HG02970 (cell line): ENCODE measurements at regions not wholly inside any gene's neighbourhood (a gene's known extent, or its start where the extent isn't known, plus 50 kb on each side); places are given as distances from the start of the nearest gene placed in this dataset.
"Not testable (repeated sequence)": the region's sequence is repeated elsewhere in the genome, so short reads cannot be mapped to it uniquely, and the experiment has no call there.

ENCODE experiments used
- ATAC-seq: cut with Tn5 transposase; IDR thresholded peaks from one replicate; pipeline ENCODE4 v1.9.1; 2021; ENCODE audit warnings: mild to moderate bottlenecking, moderate library complexity, moderate number of reproducible peaks; ENCODE audit not compliant: unreplicated experiment, low FRiP score

DNA sequence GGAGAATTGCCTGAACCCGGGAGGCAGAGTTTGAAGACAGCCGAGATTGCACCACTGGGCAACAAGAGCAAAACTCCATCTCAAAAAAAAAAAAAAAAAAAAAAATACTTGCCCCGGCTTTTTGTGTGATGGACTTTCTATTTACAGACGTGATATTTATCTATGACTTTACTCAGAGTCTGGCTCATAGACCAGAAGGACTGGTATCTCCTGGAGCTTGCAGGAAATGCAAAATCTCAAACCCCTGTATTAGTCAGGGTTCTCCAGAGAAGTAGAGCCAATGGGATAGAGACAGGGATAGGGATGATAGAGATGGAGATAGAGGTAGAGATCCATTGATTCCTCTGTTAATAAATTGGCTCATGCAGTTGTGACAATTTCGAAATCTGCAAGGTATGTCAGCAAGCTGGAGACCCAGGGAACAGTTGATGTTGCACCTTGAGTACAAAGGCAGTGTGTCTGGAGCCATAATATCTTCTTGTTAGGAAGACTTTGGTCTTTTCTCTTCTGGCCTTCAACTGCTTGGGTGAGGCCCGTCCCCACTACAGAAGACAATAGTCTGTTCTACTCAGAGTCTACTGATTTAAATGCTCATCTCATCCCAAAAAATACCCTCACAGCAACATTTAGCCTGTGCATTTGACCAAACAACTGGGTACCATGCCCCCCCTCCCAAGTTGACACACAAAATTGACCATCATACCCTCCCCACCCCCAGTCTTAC lies 195.4 kb upstream of the MSX2 start:
- ATAC-seq, result no peak

DNA sequence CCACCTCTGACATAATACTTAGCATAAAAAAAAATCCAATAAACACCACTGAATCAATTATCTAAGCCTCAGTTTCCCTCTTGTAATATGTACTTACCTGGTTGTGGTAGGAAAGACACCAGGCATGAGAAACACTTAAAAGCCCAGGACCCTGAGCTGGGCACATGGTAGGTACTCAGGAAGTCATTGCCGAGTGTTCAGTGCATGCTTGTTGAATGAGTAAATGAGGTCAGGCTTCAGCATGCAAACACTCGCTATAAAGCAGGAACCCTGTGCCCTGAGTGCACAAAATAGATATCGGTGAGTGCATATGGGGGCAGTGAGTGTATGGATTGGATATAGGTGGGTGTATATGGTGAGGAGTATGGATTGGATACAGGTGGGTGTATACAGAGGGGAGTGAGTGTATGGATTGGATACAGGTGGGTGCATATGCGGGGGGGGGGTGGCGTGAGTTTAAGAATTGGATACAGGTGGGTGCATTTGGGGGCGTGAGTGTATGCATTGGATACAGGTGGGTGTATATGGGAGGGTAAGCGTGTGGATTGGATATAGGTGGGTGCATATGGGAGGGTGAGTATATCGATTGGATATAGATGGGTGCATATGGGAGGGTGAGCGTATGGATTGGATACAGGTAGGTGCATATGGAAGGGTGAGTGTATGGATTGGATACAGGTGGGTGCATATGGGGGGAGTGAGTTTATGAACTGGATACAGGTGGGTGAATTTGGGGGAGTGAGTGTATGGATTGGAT lies 194.3 kb upstream of the MSX2 start:
- no peak for ATAC-seq

DNA sequence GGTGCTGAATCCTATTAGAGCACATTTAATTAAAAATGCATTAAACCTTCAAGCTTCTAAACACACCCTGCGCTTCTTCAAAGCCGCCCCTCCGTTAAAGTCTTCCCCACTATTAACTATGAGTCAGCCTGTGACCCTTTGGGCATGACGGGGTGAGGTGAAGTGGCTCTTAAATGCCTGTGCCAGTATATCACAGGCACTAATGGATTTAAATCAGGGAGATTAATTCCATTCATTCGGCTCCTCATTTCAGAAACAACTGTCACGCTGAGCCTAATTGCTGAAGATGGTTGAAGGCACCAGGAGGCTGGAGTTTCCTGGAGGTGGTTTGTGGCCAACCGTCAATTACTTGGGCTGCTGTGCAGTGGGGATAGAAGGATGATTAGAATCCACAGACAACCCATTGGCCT lies 192.6 kb upstream of the MSX2 start:
- ATAC-seq, result no peak

DNA sequence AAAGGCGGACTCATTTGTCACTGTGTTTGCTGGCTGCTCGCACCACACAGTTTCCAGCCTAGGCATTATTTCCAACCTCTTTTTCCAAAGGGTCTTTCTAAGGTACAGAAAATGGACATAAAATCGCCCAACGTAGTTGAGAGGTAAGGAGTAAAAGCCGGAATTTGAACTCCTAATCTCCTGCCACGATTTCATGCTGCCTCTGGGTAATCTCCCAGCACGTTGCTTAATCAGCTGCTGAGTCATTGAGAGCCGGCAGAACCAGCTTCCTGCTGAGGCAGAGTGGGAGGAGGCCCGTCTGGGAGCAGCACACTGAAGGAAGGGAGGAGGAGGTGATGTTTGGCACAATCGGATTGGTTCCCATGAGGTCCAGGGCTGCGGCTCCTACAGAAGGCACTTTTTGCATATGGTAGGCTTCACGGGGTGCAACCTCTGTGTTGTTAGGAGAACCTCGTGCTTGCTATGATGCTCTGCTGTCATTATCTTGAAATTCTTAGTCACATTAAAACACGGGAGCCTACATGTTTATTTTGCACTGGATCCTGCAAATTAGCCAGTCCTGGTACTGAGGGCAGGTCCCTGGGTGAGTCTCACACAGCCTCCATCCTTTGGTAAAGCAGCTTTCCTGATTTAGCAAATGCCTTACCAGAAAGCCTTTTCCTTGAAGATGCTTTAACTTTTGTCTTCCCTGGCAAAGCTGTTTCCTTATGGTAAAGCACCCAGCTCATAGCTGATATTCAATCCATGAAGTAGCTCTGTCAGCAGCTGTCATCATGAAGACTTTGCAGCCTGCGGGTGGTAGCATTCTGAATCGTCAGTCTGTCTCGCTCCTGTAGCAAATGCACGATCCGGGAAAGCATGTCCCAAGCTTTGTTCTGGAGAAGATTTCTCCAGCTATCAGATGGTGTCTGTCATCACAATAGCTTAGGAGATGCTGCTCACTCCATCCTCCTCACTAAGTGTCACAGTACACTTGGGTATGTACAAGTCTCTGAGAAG lies 191.6 kb upstream of the MSX2 start:
- ATAC-seq, result no peak

DNA sequence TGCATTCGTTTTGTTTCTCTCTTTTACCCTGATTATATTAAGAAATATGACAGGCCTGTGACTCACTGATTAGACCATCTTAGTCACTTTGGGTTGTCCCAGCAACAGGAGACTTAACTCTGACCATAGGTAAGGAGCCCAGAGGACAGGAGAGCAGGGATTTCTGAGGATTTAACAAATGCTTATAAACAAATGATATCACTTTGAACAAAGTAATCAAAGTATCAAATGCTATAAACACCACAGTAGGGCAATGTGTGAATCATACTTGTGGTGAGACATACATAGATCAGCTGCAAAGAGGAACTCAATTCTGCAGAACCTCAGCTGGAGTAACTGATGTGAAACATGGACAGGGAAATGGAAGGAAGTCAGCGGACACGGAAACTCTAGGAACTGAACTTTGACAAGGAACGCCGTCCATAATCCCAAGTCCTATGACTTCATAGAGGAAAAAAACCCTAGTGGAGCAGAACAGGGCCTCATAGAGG lies 190.6 kb upstream of the MSX2 start:
- ATAC-seq, result no peak

DNA sequence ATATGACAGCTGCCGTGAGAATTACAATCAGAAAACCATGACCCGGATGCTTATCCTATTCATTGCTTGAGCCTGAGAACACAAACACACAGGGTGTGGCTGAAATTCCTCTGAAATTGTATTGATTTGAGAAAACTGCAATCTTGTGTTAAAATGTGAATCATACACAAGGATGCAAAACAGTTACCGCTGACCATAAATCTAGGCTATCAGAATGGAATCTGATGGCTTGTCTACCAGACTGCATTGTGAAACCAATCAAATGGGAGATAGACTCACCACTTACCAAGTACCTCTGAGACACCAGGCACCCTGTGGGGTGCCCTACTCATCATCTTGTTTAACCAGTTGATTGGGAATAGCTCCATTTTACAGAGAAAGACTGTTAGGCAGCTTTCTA lies 188.7 kb upstream of the MSX2 start:
- ATAC-seq, result no peak

DNA sequence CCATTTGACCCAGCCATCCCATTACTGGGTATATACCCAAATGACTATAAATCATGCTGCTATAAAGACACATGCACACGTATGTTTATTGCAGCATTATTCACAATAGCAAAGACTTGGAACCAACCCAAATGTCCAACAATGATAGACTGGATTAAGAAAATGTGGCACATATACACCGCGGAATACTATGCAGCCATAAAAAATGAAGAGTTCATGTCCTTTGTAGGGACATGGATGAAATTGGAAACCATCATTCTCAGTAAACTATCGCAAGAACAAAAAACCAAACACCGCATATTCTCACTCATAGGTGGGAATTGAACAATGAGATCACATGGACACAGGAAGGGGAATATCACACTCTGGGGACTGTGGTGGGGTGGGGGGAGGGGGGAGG lies 184.6 kb upstream of the MSX2 start:
- not testable (repeated sequence) for ATAC-seq

DNA sequence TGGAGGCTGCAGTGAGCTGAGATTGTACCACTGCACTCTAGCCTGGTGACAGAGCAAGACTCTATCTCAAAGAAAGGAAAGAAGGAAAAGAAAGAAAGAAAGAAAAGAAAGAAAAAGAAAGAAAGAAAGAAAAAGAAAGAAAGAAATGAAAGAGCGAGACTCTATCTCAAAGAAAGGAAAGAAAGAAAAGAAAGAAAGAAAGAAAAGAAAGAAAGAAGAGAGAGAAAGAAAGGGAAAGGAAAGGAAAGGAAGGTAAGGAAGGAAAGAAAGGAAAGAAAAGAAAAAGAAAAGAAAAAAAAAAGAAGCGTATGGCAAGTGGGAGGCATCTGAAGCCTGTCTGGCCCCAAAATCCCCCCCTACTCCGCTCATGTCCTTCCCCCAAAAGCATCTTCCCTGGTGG lies 182.3 kb upstream of the MSX2 start:
- no peak for ATAC-seq

DNA sequence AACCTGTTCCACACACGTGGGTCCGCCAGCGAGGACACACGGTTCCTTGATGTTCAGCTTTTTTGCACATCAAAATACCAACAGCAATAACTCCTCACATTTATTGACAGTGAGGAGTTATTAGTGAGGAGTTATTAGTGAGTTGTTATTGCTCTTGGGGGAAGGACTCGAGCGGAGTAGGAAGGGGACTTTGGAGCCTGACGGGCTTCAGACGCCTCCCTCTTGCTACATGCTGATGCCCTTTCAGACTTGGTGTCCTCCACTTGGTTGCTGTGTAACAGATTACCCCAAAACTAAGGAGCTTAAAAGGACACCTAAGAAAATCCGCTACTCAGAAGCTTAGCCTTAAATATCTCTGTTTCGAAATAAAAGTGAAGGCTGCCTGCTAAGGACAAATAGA lies 181.9 kb upstream of the MSX2 start:
- no peak for ATAC-seq

DNA sequence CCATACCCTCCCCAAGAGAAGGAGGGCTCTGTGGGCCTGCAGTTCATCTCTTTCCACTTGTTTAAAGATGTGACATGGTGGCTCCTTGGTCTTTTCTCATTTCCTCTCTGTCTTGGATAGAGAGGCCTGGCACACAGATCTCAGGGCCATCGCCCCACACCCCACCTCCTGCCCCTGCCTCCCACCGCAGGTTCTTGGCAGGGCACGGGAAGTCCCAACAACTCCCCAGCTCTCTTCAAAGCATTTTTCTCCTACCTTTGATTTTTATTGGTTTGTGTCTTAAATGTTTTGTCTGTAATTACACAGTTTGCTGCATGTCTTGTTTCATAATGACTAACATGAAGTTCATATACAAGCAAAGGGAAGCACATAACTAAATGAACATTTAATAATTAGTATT lies 178.5 kb upstream of the MSX2 start:
- ATAC-seq, result no peak

DNA sequence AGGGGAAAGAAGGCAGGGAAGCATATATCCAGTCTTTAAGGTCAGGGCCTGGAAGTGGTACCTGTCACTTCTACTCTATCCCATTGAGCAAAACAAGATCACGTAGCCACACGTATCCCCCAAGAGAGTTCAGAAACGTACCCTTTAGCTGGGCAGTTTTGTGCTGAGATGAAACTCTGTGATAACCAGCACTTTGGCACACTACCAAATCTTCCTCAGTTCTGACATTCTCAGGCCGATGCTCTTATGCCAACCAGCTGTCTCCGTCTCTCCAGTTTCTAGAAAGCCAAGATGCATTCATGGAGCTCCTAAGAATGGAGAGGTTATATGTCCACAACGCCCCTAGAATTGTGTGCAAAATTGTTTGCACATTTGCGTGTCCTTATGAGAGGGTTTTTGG lies 176.6 kb upstream of the MSX2 start:
- no peak for ATAC-seq

DNA sequence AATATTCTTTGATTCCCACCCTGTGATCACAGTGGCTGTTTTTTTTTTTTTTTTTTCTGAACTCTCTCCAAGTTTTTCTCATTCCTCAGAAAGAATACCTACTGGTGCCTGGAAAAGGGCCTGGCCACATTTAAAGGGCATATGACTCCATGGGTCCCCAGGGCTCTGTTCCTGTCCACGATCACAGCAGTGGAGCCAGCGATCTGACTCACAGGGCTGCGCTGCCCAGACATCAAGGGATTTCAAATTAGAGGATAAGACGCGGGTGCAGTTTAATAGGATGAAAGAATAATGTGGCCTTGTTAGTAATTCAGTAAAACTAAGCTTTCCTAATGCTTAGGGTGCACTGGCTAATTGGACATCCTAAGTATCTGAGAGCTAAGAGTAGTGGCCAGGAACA lies 175.1 kb upstream of the MSX2 start:
- ATAC-seq, result no peak

DNA sequence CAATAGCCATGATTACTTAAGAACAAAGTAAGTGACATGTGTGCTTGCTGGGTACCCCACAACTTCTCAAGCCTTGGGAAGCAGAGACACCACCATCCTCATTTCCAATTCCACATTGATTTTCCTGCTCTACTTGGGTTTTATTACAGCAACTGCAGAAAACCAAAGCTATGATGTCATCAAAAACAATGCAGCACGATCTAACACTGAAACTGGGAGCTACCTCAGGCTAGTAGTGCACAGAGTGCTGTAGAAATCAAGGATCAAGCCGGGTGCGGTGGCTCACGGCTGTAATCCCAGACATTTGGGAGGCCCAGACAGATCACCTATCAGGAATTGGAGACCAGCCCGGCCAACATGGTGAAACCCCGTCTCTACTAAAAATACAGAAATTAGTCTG lies 174.4 kb upstream of the MSX2 start:
- ATAC-seq, result no peak

DNA sequence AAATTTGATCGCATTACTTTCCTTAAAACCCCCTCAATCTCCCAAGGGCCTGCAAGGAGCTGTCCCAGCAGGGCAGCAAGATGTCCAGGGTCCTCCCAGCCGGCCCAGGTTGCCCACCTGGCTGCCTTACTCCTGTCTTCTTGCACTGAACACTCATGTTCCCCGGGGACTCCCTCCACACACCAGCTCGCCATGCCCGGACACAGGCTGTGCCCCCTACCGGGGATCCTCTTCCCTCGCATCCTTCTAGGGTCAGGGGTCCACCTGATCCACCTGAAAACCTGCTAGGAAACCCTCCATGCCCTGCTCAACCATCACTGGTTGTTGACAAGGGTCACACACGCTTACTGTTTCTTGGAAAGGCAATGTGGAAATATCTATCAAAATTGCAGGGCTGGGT lies 172.0 kb upstream of the MSX2 start:
- ATAC-seq, result no peak

DNA sequence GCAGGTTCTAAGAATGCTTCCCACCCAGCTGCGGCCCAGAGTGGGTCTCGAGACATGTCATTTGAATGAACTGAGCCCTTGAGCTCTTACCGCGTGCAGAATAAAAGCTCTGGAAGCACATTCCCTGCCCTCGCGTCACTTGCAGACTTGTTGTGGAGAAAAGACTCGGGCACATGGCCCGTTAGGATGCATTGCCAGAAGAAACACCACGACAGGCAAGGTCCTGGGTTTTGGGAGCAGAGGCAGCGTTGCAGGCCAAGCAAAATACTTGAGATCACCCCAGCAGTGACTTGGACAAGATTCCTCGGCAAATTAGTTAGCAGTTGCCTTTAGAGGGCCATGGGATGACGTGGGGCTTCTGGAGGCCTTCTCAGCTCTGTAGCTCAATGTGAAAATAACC lies 170.8 kb upstream of the MSX2 start:
- ATAC-seq, result no peak

DNA sequence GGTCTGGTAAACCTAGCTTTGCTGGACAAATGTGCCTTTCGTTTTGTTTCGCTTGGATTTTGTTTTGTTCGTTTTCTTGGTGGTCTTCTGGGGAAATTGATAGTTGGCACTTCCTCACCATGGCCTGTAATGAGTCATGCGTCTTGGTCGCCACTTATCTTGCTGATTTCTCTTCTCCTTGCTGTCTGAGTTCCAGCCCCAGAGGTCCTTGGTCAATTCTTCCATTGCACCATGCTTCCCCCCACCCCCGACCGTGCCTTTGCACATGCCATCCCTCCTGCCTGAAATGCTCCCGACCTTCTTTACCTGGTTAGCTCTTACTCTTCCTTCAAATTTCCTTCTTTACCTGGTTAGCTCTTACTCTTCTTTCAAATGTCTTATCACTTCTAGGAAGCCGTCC lies 168.7 kb upstream of the MSX2 start:
- no peak for ATAC-seq

DNA sequence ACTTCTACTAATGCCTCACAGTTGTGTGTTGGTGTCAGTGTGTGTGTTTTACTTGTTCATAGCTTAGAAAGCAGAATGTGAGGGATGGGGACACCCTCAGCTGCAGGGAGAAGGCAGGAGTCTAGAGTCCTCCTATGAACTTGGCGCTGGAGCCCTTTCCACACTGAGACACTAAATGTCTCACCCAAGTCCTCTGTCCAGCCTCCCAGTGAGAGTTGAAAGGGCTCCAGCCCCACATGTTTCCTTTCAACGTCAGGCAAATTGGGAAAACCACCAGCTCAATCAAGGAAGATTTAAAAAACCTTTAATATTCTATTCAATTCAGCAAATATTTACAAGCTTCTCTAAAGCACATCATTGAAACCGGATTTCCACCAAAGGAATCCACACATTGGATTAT lies 167.6 kb upstream of the MSX2 start:
- no peak for ATAC-seq

DNA sequence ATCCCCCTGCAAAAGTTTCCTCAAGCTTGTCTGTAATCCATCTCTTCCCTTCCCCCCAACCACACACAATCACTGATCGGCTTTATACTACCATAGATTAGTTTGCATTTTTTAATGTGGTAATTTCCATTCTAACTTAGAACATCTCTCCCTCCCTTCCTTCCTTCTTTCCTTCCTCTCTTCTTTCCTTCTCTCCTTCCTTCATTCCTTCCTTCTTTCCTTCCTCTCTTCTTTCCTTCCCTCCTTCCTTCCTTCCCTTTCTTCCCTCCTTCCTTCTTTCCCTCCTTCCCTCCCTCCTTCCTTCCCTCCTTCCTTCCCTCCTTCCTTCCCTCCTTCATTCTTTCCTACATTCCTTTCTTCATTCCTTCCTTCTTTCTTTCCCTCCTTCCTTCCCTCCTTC lies 166.2 kb upstream of the MSX2 start:
- no peak for ATAC-seq

DNA sequence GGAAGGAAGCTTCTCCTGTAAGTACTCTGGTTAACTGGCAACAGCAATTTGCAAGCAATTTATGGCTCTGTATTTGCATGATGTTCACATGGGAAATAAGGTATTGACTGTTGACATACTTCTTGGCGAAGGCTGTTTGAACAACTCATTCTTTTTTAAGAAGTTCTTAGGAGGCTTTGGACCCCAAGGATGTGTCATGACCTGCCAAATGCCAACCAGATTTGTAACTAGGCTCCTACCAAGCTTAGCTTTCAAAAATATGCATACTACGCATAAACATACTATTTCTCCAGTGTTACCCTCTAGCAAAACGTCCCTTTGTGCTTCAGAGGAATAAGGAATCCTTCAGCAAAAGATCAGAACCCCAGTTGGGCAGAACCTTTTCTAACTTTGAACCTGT lies 165.2 kb upstream of the MSX2 start:
- no peak for ATAC-seq

DNA sequence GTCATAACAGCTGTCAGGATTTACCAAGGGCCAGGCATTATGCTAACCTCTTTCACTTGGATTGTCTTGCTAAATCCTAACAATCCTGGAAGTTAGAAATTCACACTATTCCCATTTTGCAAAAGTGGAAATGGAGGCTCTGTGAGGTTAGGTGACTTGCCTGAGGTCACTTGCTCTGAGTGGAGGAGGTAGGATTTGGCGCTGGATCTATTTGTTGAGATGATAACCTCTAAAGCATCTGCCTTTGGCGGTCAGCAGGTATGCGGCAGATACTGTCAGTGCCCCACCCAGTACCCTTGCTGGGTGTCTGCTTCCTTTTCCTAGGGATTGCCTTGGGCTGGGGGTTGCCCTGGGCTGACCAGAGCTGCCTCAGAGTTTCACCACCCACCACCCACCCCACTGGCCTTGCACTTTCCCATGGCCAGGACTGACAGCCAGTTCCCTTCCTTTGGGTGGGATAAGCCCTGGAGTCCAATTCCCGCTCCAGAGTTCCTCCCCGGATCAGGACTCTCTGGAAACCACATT lies 164.8 kb upstream of the MSX2 start:
- no peak for ATAC-seq

DNA sequence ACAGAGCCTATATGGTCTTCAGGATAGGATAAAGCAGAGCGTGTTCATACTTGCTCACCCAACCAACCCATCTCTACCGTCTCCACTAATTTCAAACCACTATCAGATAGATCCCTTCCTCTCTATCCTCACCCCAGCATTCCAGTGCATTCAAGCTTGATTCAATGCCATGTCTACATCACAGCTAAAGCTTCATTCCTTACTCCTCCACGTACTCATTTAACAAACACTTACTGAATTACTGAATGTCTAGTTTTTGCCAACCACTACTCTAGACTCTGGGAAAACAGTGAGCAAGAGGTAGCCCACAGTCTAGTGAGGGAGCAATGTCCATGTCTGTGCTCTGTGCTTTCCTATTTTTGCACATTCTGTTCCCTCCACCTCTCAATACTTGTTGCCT lies 163.5 kb upstream of the MSX2 start:
- ATAC-seq, result no peak
